HG03025 (cell line): ENCODE measurements at regions not wholly inside any gene's neighbourhood (a gene's known extent, or its start where the extent isn't known, plus 50 kb on each side); places are given as distances from the start of the nearest gene placed in this dataset.
"Not testable (repeated sequence)": the region's sequence is repeated elsewhere in the genome, so short reads cannot be mapped to it uniquely, and the experiment has no call there.

ENCODE experiments used
- ATAC-seq: cut with Tn5 transposase; IDR thresholded peaks from one replicate; pipeline ENCODE4 v1.9.1; 2021; ENCODE audit warnings: mild to moderate bottlenecking, moderate library complexity; ENCODE audit not compliant: unreplicated experiment, low FRiP score

DNA sequence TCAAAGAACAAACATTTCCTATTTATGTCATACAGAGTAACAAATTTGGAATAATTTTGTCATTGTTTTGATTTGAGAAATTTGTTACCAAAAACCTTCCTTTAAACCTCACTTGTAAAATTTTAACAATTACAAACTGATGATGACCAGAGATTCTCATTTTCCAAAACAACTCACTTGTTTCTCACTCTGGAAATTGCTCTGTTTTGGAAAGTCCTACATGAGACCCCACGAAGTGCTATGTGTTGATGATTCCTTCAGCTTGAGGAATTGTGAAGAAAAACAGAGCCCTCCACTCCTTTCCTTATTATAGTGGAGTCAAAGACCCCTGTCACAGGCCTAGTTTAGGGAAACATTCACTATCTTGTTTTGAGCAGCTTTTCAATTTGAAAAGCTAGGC is 157.6 kb upstream of the RASGRP1 start:
- ATAC-seq: no peak

DNA sequence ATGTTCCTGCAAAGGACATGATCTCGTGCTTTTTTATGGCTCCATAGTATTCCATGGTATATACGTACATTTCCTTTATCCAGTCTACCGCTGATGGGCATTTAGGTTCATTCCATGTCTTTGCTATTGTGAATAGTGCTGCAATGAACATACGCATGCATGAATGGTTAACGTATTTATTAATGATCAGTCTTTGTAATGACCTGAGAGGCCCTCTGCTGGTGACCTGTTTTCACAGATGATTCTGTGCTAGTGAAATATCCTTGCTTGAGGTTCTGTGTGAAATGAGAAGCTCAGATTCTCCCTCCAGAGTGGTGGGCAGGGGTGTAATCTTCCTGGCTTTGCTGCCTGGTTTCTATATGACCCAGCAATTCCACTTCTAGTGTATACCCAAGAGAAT is 160.2 kb upstream of the RASGRP1 start:
- no peak for ATAC-seq

DNA sequence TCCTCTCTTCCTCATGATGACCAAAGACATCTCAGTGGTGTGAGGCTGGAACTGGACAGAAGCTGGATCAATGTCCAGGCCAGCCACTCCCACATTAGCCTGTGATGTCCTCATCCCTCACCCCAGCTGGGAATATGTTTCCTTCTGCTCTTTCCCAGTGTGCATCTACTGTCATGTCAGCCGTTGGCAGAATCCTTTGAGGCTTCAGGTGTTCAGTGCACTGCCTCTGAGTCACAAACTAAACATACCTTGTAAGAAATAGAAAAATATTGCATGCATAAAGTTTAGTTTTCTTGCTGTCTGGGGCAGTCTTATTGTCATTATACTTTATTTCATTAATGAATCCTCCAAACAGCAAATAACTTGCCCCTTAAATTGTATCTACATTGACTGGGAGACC is 161.6 kb upstream of the RASGRP1 start:
- no peak for ATAC-seq

GRCh38 chr15:38733331-38733730 is 168.7 kb upstream of the RASGRP1 start:
- no peak for ATAC-seq

- no peak for ATAC-seq
These were observed 175.6 kb upstream of the RASGRP1 start for GRCh38 chr15:38740206-38740605.

- no peak for ATAC-seq
These were observed 178.5 kb upstream of the RASGRP1 start for GRCh38 chr15:38743147-38743546.

DNA sequence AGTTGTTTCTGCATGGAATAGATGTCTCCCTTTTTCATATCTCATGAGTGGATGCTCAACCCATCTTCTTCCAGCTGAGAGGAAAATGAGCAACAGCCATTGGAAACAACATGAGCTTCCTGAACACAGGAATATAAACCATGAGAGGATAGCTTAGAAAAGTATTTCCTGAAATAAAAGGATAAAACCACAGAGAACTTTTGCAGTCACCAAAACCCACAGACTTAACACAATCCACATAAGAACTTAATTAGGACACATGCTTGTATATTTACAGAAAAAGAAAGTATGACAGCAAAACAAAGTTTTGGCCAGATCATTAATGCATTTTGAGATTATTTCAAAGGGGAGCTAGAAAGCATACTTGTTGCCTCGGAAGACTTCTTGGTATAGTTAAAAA is 180.5 kb upstream of the RASGRP1 start:
- ATAC-seq: no peak

DNA sequence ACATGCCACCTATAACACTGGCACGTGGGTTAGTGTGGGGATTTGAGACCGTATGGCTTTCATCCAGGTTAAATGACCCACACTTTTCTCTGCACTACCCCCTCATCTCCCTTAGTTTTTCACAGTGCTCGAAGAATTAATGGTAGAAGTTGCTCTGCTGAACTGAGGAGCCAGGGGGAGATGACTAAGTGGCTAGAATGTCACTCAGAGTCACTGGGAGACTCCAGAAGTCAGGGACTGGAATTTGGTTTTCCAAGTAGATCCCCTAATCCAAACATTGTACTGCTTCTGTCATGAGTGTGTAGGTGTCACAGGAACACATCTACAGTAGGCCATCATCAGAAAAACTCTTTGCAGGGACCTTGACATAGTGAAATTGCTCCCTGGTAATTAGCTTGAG is 181.0 kb upstream of the RASGRP1 start:
- no peak for ATAC-seq

DNA sequence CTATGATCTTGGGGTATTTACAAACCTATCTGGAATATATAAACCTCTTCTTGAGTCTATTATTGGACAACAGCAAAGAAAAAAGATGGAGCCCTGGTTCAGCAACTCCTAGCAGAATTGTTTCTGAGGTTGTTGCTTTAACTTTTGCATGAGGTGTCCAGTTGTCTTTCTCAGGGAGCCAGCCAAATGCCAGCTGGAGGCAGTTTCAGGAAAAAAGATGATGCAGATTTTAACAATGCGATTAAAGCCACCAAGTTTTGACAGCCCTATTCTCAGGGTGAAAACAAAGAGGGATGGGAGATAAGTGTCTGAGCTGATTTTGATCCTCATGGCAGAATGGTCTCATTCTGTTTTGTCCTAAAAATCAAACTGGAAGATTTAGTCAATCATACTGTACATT is 181.6 kb upstream of the RASGRP1 start:
- no peak for ATAC-seq

- no peak for ATAC-seq
These were observed 184.1 kb upstream of the RASGRP1 start for GRCh38 chr15:38748710-38749109.

DNA sequence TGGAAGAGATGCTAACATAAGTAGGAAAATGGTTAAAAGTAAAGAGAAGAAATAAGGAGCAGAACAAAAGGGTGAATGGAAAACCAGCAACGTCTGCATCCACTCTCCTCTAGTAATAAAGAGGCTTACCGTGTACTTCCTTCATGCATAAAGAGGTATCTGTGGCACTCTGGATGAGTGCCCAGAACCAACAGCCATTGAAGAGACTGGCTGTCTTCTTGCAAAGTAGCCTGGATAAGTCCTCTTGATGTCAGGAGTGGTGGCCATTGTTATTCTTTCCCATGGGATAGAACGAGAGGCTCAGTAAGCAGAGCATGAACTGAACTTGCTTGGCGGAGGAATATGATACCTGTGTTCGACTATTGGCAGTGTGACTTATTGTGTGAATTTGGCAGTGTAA is 186.2 kb upstream of the RASGRP1 start:
- no peak for ATAC-seq

GRCh38 chr15:38755718-38756117 is 191.1 kb upstream of the RASGRP1 start:
- no peak for ATAC-seq

GRCh38 chr15:38756441-38756840 is 191.8 kb upstream of the RASGRP1 start:
- ATAC-seq: no peak

- ATAC-seq: no peak
These were observed 193.4 kb upstream of the RASGRP1 start for GRCh38 chr15:38758043-38758442.

- no peak for ATAC-seq
These were observed 197.1 kb upstream of the RASGRP1 start for GRCh38 chr15:38761681-38762080.

DNA sequence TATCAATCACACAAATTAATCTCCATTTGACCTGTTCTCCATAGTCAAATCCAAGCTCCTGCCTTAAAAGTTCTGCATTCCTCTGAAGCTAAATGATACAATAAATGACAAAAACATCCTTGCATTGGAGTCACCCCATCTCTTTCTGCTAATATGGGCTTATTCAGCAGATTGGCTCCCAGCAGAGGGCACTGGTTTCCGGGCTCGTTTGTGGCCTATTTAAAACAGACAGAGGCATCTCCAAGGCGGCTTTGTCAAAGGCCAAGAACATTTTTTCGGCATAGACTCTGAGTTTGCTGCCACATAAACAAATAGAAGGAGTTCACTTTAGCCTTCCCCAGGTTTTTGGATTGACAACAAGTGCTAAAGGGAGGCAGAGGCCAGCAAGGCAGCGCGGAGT is 204.4 kb upstream of the RASGRP1 start:
- ATAC-seq: no peak

- no peak for ATAC-seq
These were observed 204.9 kb upstream of the RASGRP1 start for GRCh38 chr15:38769492-38769891.

- ATAC-seq: not testable (repeated sequence)
These were observed 209.5 kb upstream of the RASGRP1 start for GRCh38 chr15:38774076-38774475.

DNA sequence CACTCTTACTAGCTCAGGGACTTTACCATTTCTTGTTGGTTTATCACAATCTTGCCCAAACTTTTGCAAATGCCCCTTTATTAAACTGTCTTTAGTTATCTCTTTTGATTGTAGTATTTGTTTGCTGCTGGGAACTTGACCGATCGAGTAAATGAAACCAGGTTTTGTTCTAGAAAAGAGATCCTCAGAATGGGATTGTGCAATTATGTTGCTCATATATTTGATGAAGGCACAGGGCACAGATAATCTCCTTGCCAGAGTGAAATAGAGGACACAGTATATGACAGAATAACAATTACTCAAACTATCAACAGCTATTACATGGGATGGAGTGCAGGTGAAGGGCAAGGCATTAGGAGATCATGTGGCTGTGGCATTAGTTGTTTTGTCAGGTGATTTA is 216.6 kb upstream of the RASGRP1 start:
- ATAC-seq: no peak

- ATAC-seq: no peak
These were observed 217.5 kb upstream of the RASGRP1 start for GRCh38 chr15:38782156-38782555.

- ATAC-seq: no peak
These were observed 224.3 kb upstream of the RASGRP1 start for GRCh38 chr15:38788918-38789317.

GRCh38 chr15:38789566-38789965 is 225.0 kb upstream of the RASGRP1 start:
- no peak for ATAC-seq

DNA sequence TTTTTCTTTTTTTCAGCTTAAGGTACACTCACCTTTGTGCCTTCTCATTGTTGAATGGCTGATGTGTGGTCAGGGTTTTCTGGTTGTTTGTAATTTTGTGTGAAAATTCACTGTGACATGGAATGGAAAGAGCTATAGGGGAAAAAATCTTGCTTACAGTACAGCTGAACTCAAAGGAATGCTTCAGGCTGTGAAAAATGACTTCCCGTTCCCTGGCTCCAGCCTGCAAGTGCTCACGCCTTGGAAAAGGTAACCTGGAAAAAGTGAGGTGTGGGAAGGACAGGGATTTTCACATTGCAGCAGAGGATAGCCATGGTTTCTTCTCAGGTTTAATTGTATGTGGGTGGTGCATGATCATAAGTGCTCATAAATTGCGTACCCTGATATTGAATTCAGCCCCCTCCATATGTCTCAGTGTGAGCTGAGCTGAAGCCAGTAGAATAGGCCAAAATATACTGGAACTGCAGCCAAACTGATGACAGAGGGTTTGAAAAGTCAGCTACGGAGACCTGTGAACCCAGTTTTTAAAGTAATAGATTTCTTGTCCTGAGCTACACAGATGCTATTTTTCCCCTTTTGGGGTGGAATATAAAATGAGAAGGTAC is 228.7 kb upstream of the RASGRP1 start:
- ATAC-seq: no peak
